Lung (tissue), 11 donors: ENCODE measurements at regions not wholly inside any gene's neighbourhood (a gene's known extent, or its start where the extent isn't known, plus 50 kb on each side); places are given as distances from the start of the nearest gene placed in this dataset.

Experiments
- ATAC-seq: fragments of 200-7000 bp; cut with Tn5 transposase; one replicate; pipeline ENCODE4 v1.9.1; 2020; ENCODE audit warnings: moderate number of reproducible peaks; ENCODE audit not compliant: insufficient read depth, low FRiP score
- DNase-seq, 3 donors: peaks; one replicate each; pipeline ENCODE4 v3.0.0-alpha.2; 2013 to 2017
- H3K27ac ChIP-seq, 2 donors: one replicate each; pipeline ENCODE4 v1.5.1; 2013; ENCODE audit warnings: mild to moderate bottlenecking in 2 of 2, moderate library complexity in 2 of 2, control low read depth in 1 of 2, inconsistent platforms in 1 of 2, low read depth in 1 of 2, low read length in 1 of 2
- H3K27me3 ChIP-seq, 3 donors: one replicate each; pipeline ENCODE4 v1.5.1; 2013; ENCODE audit warnings: low read length in 2 of 3; ENCODE audit not compliant: control insufficient read depth in 3 of 3, insufficient read depth in 3 of 3
- H3K36me3 ChIP-seq, 4 donors: one replicate each; pipeline ENCODE4 v1.5.1; 2013; ENCODE audit warnings: low read length in 4 of 4, mild to moderate bottlenecking in 1 of 4, moderate library complexity in 1 of 4; ENCODE audit not compliant: control insufficient read depth in 4 of 4, insufficient read depth in 4 of 4
- H3K4me1 ChIP-seq, 5 donors: one replicate each; pipeline ENCODE4 v1.5.1; 2013; ENCODE audit warnings: low read length in 5 of 5, mild to moderate bottlenecking in 2 of 5, moderate library complexity in 1 of 5; ENCODE audit not compliant: control insufficient read depth in 5 of 5, insufficient read depth in 5 of 5
- H3K4me3 ChIP-seq: one replicate; pipeline ENCODE4 v1.5.1; 2013; ENCODE audit warnings: mild to moderate bottlenecking, control low read depth, moderate library complexity
- H3K9ac ChIP-seq, 2 donors: one replicate each; pipeline ENCODE4 v1.5.1; 2013; ENCODE audit warnings: low read length in 2 of 2, control low read depth in 1 of 2; ENCODE audit not compliant: insufficient read depth in 1 of 2
- H3K9me3 ChIP-seq, 4 donors: one replicate each; pipeline ENCODE4 v1.5.1; 2013; ENCODE audit warnings: low read length in 3 of 4, mild to moderate bottlenecking in 1 of 4, moderate library complexity in 1 of 4; ENCODE audit not compliant: control insufficient read depth in 4 of 4, insufficient read depth in 3 of 4
- CTCF ChIP-seq: IDR thresholded peaks from 2 replicates; pipeline ENCODE4 v1.5.1; 2012; ENCODE audit warnings: mild to moderate bottlenecking; ENCODE audit errors: control extremely low read depth, extremely low read depth
- WGBS, 2 donors: extraction: QIAGEN DNeasy Blood & Tissue Kit; methylation state at CpG; one replicate each; pipeline ENCODE4 v1.1.7; 2013; 5-methylcytosine and 5-hydroxymethylcytosine counted together
- donor health status: control.
- donor health status: control.
- donor health status: Bipolar disorder and iron deficiency.
- donor health status: healthy.
- donor health status: DM: yes; HTN: yes; CAD: no.

GRCh38 chr22:47435204-47435487 lies 672.7 kb downstream of the TBC1D22A start:
- Histone ChIP-seq H3K36me3 (no peaks in the 10 kb centered on the region), H3K9me3 (peaks cover 0 to 13% (median 6%) of the 10 kb centered on the region in 4 donors), H3K9ac (no peak overlapping the region), H3K4me3 (no peak overlapping the region), H3K4me1 (no peaks in the 10 kb centered on the region), H3K27me3 (peaks cover 0 to 3% (median 0%) of the 10 kb centered on the region in 3 donors), H3K27ac (no peak overlapping the region)
- 68 to 80% methylated on average over 5 of the region's 5 CpGs for WGBS, 2 donors
- DNase-seq: no peak
- no peak for ATAC-seq
- no peak for TF ChIP-seq CTCF

DNA sequence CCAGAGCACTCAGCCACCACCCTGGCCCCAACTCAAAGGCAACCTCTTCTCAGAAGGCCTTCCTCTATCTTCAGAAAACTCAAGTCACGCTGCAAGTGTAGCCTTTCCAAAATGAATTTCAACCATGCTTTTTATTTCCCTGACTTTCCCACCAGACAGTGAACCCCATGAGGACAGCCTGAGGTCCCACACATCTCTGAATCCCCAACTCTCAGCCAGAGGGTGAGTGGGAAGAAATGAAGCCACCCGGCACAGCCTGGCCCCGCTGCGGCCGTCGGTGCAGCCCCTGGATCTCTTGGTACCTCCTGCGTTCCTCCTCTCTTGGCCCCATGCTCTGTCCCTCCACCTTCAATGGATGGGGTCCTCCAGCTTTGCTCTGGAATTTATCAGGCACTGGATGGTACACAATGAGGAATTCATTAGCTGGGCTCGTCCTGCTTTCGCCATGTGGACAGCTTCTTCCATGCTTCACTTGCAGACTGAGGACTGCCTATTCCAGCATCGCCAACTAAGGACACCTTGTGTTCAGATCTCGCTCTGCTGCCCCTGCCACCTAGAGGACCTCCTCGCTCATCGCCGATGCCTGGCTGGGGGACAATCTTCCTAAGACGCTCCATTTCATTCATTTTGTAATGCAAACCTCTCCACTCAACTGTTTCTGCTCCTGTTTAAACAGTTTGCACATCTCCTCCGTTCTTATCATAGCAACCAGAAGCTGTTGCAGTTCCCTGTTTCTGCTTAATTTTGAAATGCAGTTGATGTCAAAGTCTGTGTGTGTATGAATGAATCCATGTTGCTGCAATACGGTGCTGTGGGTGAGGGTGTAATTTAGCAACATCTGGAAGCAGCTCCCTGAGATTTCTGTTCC lies 672.1 kb downstream of the TBC1D22A start:
- Histone ChIP-seq H3K27ac (no peak overlapping the region), H3K9ac (no peak overlapping the region), H3K4me1 (no peaks in the 10 kb centered on the region), H3K4me3 (no peak overlapping the region), H3K36me3 (no peaks in the 10 kb centered on the region), H3K9me3 (peaks cover 0 to 11% (median 5%) of the 10 kb centered on the region in 4 donors), H3K27me3 (peaks cover 0 to 3% (median 0%) of the 10 kb centered on the region in 3 donors)
- DNase-seq (peak in 2 of 3 donors; percentile 2 to 39), ATAC-seq (no peak)
- 88 to 91% methylated on average over 17 of the region's 17 CpGs for WGBS, 2 donors
- no peak for TF ChIP-seq CTCF

DNA sequence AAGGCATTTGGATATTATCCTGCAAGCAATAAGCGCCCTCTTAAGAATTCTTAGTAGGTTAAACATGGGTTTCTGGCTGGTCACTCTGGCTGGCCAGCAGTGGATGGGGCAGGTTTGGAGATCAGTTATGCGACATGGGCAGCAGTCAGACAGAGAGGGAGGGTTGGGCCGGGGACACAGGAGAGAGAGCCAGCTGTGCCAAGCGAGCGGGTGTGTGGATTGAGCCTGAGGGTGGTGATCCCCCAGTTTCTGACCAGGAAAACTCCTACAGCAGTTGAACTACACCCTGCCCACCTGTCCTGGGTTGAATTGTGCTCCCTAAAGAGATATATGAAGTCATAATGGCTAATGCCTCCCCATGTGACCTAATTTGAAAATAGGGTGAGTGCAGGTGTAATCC lies 671.2 kb downstream of the TBC1D22A start:
- WGBS, 2 donors: 87% methylated on average over 5 of the region's 5 CpGs

More for the DNA sequence above, 671.2 kb downstream of the TBC1D22A start:
- TF ChIP-seq CTCF: no peak
- no peaks in the 10 kb centered on the region for H3K36me3 ChIP-seq
- H3K4me1 ChIP-seq: no peaks in the 10 kb centered on the region
- H3K9ac ChIP-seq: no peak overlapping the region
- DNase-seq (no peak), ATAC-seq (no peak)
- H3K9me3 ChIP-seq: peaks cover 0 to 11% (median 5%) of the 10 kb centered on the region in 4 donors
- H3K4me3 ChIP-seq: no peak overlapping the region
- H3K27ac ChIP-seq: no peak overlapping the region
- H3K27me3 ChIP-seq: peaks cover 0 to 3% (median 0%) of the 10 kb centered on the region in 3 donors
